Globus pallidus (tissue), 1 donor: ENCODE measurements at regions not wholly inside any gene's neighbourhood (a gene's known extent, or its start where the extent isn't known, plus 50 kb on each side); places are given as distances from the start of the nearest gene placed in this dataset.
A peak's percentile ranks its signal among the peaks of the same experiment; 100 is the strongest.

Experiments used
- DNase-seq: peaks from one replicate; pipeline ENCODE4 v3.0.0-alpha.2; 2015; ENCODE audit warnings: low spot score

GRCh38 chr14:22477569-22478194, 111.3 kb downstream of the DAD1 start:
- DNase-seq = no peak

- no peak for DNase-seq
Measured at GRCh38 chr14:22476887-22477286, 112.1 kb downstream of the DAD1 start.

- no peak for DNase-seq
Measured at GRCh38 chr14:22476005-22476751, 112.8 kb downstream of the DAD1 start.

- DNase-seq = no peak
Measured at GRCh38 chr14:22475381-22475780, 113.6 kb downstream of the DAD1 start.

GRCh38 chr14:22474730-22475351, 114.2 kb downstream of the DAD1 start:
- DNase-seq = no peak

- peak; percentile 77 for DNase-seq
Measured at GRCh38 chr14:22472935-22473854, 115.8 kb downstream of the DAD1 start.

- no peak for DNase-seq
Measured at GRCh38 chr14:22472466-22472865, 116.6 kb downstream of the DAD1 start.

- peak; percentile 57 for DNase-seq
Measured at GRCh38 chr14:22471545-22472121, 117.4 kb downstream of the DAD1 start.

GRCh38 chr14:22469538-22470303, 119.3 kb downstream of the DAD1 start:
- DNase-seq = peak; percentile 79

GRCh38 chr14:22468830-22469229, 120.2 kb downstream of the DAD1 start:
- DNase-seq = no peak

GRCh38 chr14:22466491-22466890, 122.5 kb downstream of the DAD1 start:
- DNase-seq = no peak

GRCh38 chr14:22465201-22465840, 123.7 kb downstream of the DAD1 start:
- DNase-seq = no peak

GRCh38 chr14:22464422-22465142, 124.4 kb downstream of the DAD1 start:
- DNase-seq = no peak

GRCh38 chr14:22463763-22464173, 125.3 kb downstream of the DAD1 start:
- DNase-seq = no peak

- DNase-seq = no peak
Measured at GRCh38 chr14:22462923-22463322, 126.1 kb downstream of the DAD1 start.

GRCh38 chr14:22460461-22461195, 128.4 kb downstream of the DAD1 start:
- DNase-seq = no peak

- no peak for DNase-seq
Measured at GRCh38 chr14:22458737-22459136, 130.3 kb downstream of the DAD1 start.

- no peak for DNase-seq
Measured at GRCh38 chr14:22456998-22457594, 131.9 kb downstream of the DAD1 start.

- no peak for DNase-seq
Measured at GRCh38 chr14:22456421-22456820, 132.6 kb downstream of the DAD1 start.
